IPS DF 6.9 (cell line): ENCODE measurements at regions not wholly inside any gene's neighbourhood (a gene's known extent, or its start where the extent isn't known, plus 50 kb on each side); places are given as distances from the start of the nearest gene placed in this dataset.

Experiments used
- DNase-seq: peaks from one replicate; pipeline ENCODE4 v3.0.0-alpha.2; 2013; ENCODE audit warnings: low read depth, low spot score
- H3K27ac ChIP-seq: one replicate; pipeline ENCODE4 v1.5.1; 2013; ENCODE audit warnings: low read length, control low read depth
- H3K27me3 ChIP-seq: 2 replicates; pipeline ENCODE4 v1.6.1; 2013; ENCODE audit warnings: mild to moderate bottlenecking, low read length; ENCODE audit not compliant: control insufficient read depth, insufficient read depth
- H3K36me3 ChIP-seq: 2 replicates; pipeline ENCODE4 v1.6.1; 2013; ENCODE audit warnings: low read length; ENCODE audit not compliant: control insufficient read depth, insufficient read depth
- H3K4me1 ChIP-seq: 2 replicates; pipeline ENCODE4 v1.6.1; 2013; ENCODE audit warnings: low read length; ENCODE audit not compliant: control insufficient read depth, insufficient read depth
- H3K4me3 ChIP-seq: 2 replicates; pipeline ENCODE4 v1.5.1; 2013; ENCODE audit warnings: mild to moderate bottlenecking, low read length
- H3K9me3 ChIP-seq: 2 replicates; pipeline ENCODE4 v1.6.1; 2013; ENCODE audit warnings: low read length, inconsistent platforms; ENCODE audit not compliant: control insufficient read depth, insufficient read depth
- WGBS: extraction: QIAGEN DNeasy Blood & Tissue Kit; methylation state at CpG from one replicate; pipeline ENCODE4 v1.1.7; 2013; ENCODE audit warnings: mixed read lengths, missing lambda C conversion rate; ENCODE audit not compliant: insufficient read length, insufficient coverage; 5-methylcytosine and 5-hydroxymethylcytosine counted together

- DNase-seq, result no peak
- no peaks in the 10 kb centered on the region for H3K4me1 ChIP-seq
- H3K4me3 ChIP-seq, result no peak overlapping the region
- no peaks in the 10 kb centered on the region for H3K27me3 ChIP-seq
- no peak overlapping the region for H3K27ac ChIP-seq
- H3K36me3 ChIP-seq, result no peaks in the 10 kb centered on the region
- no CpG with 5 or more reads among the region's 3 CpGs for WGBS
- no peaks in the 10 kb centered on the region for H3K9me3 ChIP-seq
Observed at GRCh38 chr5:13569090-13569715, 375.3 kb downstream of the DNAH5 start.

- Histone ChIP-seq H3K4me1 (no peaks in the 10 kb centered on the region), H3K27ac (no peak overlapping the region), H3K4me3 (no peak overlapping the region), H3K36me3 (no peaks in the 10 kb centered on the region), H3K9me3 (no peaks in the 10 kb centered on the region), H3K27me3 (no peaks in the 10 kb centered on the region)
- no peak for DNase-seq
Observed at GRCh38 chr5:13567819-13568218, 376.7 kb downstream of the DNAH5 start.

GRCh38 chr5:13566871-13567339 lies 377.6 kb downstream of the DNAH5 start:
- no peak for DNase-seq
- Histone ChIP-seq H3K4me1 (no peaks in the 10 kb centered on the region), H3K36me3 (no peaks in the 10 kb centered on the region), H3K9me3 (no peaks in the 10 kb centered on the region), H3K4me3 (no peak overlapping the region), H3K27me3 (no peaks in the 10 kb centered on the region), H3K27ac (no peak overlapping the region)
- WGBS, result no CpG with 5 or more reads among the region's 3 CpGs

GRCh38 chr5:13558408-13558807 lies 386.1 kb downstream of the DNAH5 start:
- Histone ChIP-seq H3K9me3 (no peaks in the 10 kb centered on the region), H3K4me3 (no peak overlapping the region), H3K36me3 (no peaks in the 10 kb centered on the region), H3K27ac (no peak overlapping the region), H3K27me3 (no peaks in the 10 kb centered on the region), H3K4me1 (no peaks in the 10 kb centered on the region)
- no CpG with 5 or more reads among the region's 1 CpG for WGBS
- no peak for DNase-seq

GRCh38 chr5:13553896-13554295 lies 390.6 kb downstream of the DNAH5 start:
- whole genome bisulfite sequencing, result no CpG with 5 or more reads among the region's 4 CpGs
- H3K36me3 ChIP-seq, result no peaks in the 10 kb centered on the region
- no peaks in the 10 kb centered on the region for H3K27me3 ChIP-seq
- H3K4me3 ChIP-seq, result no peak overlapping the region
- no peaks in the 10 kb centered on the region; the same call in 1 of the 2 replicates for H3K4me1 ChIP-seq
- no peaks in the 10 kb centered on the region for H3K9me3 ChIP-seq
- DNase-seq, result peak; percentile 35
- no peak overlapping the region for H3K27ac ChIP-seq

GRCh38 chr5:13552361-13552760 lies 392.1 kb downstream of the DNAH5 start:
- no peaks in the 10 kb centered on the region for H3K36me3 ChIP-seq
- no peaks in the 10 kb centered on the region; the same call in 1 of the 2 replicates for H3K4me1 ChIP-seq
- H3K4me3 ChIP-seq, result no peak overlapping the region
- no peak overlapping the region for H3K27ac ChIP-seq
- no CpG with 5 or more reads among the region's 1 CpG for WGBS
- H3K9me3 ChIP-seq, result no peaks in the 10 kb centered on the region
- no peak for DNase-seq
- no peaks in the 10 kb centered on the region for H3K27me3 ChIP-seq

GRCh38 chr5:13551645-13552044 lies 392.8 kb downstream of the DNAH5 start:
- WGBS, result no CpG with 5 or more reads among the region's 2 CpGs

GRCh38 chr5:13540168-13540750 lies 404.2 kb downstream of the DNAH5 start:
- no peaks in the 10 kb centered on the region for H3K27me3 ChIP-seq
- no CpG with 5 or more reads among the region's 2 CpGs for WGBS
- H3K4me1 ChIP-seq, result no peaks in the 10 kb centered on the region; the same call in 1 of the 2 replicates
- no peak overlapping the region for H3K4me3 ChIP-seq
- no peaks in the 10 kb centered on the region for H3K36me3 ChIP-seq
- H3K27ac ChIP-seq, result no peak overlapping the region
- H3K9me3 ChIP-seq, result no peaks in the 10 kb centered on the region
- no peak for DNase-seq

More at GRCh38 chr5:13551645-13552044, 392.8 kb downstream of the DNAH5 start:
- H3K36me3 ChIP-seq, result no peaks in the 10 kb centered on the region
- H3K4me3 ChIP-seq, result no peak overlapping the region
- H3K9me3 ChIP-seq, result no peaks in the 10 kb centered on the region
- no peak for DNase-seq
- H3K27me3 ChIP-seq, result no peaks in the 10 kb centered on the region
- no peaks in the 10 kb centered on the region; the same call in 1 of the 2 replicates for H3K4me1 ChIP-seq
- no peak overlapping the region for H3K27ac ChIP-seq

GRCh38 chr5:13536933-13537332 lies 407.6 kb downstream of the DNAH5 start:
- no peaks in the 10 kb centered on the region for H3K27me3 ChIP-seq
- no peak overlapping the region for H3K27ac ChIP-seq
- WGBS, result no CpG with 5 or more reads among the region's 5 CpGs
- H3K9me3 ChIP-seq, result no peaks in the 10 kb centered on the region
- H3K4me1 ChIP-seq, result no peaks in the 10 kb centered on the region; the same call in 1 of the 2 replicates
- H3K4me3 ChIP-seq, result no peak overlapping the region
- DNase-seq, result no peak
- H3K36me3 ChIP-seq, result no peaks in the 10 kb centered on the region

- WGBS, result no CpG with 5 or more reads among the region's 2 CpGs
- DNase-seq, result no peak
- Histone ChIP-seq H3K27me3 (no peaks in the 10 kb centered on the region), H3K27ac (no peak overlapping the region), H3K36me3 (no peaks in the 10 kb centered on the region), H3K4me3 (no peak overlapping the region), H3K9me3 (no peaks in the 10 kb centered on the region), H3K4me1 (no peaks in the 10 kb centered on the region)
Observed at GRCh38 chr5:13533833-13534232, 410.7 kb downstream of the DNAH5 start.

- H3K4me1 ChIP-seq, result no peaks in the 10 kb centered on the region
- H3K9me3 ChIP-seq, result no peaks in the 10 kb centered on the region
- no peak for DNase-seq
- no peak overlapping the region for H3K27ac ChIP-seq
- H3K27me3 ChIP-seq, result no peaks in the 10 kb centered on the region
- H3K4me3 ChIP-seq, result no peak overlapping the region
- H3K36me3 ChIP-seq, result no peaks in the 10 kb centered on the region
- no CpG with 5 or more reads among the region's 1 CpG for WGBS
Observed at GRCh38 chr5:13529300-13529699, 415.2 kb downstream of the DNAH5 start.
